CD4-positive, alpha-beta T cell treated with Interleukin-6 for 4 hours (primary cell): ENCODE measurements at regions not wholly inside any gene's neighbourhood (a gene's known extent, or its start where the extent isn't known, plus 50 kb on each side); places are given as distances from the start of the nearest gene placed in this dataset.

Source experiments
- DNase-seq: peaks from one replicate; pipeline ENCODE4 v3.0.0-alpha.2; 2020; ENCODE audit warnings: mixed read lengths

GRCh38 chr2:149988361-149988760 is 400.8 kb upstream of the MMADHC start:
- no peak for DNase-seq

- no peak for DNase-seq
Measured at GRCh38 chr2:149986861-149987260, 399.3 kb upstream of the MMADHC start.

DNA sequence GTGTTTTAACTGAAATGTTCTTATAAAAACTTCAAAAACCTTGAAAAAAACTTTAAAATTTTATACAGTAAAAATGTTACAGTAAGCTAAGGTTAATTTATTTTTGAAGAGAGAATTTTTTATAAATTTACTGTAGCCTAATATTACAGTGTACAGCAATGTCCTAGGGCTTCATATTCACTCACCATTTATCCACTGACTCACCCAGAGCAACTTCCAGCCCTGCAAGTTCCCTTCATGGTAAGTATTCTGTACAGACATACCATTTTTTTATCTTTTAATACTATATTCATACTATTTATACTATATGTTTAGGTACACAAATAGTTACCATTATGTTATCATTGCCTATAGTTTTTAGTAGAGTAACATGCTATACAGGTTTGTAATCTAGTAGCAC is 396.7 kb upstream of the MMADHC start:
- no peak for DNase-seq

DNA sequence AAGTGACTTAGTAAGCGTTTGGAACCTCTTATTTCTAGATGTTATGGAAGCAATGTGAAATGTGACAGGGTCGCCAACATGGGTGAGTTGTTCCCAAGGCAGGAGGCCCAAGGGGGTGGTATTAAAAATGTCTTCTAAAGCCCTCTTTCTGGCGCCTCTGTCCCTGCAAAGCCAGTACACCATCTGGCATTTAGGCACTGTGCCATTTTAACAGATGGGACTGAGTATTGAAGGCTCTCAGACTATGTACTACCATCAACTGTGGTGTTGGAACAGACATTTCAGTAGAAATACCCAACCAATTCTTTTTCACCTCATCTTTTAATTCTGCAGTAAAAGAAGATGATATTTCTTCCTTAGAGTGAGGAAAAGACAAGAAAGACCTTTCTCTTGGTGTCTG is 384.5 kb upstream of the MMADHC start:
- no peak for DNase-seq

- no peak for DNase-seq
Measured at GRCh38 chr2:149954981-149955600, 367.5 kb upstream of the MMADHC start.

- no peak for DNase-seq
Measured at GRCh38 chr2:149953627-149954026, 366.1 kb upstream of the MMADHC start.

DNA sequence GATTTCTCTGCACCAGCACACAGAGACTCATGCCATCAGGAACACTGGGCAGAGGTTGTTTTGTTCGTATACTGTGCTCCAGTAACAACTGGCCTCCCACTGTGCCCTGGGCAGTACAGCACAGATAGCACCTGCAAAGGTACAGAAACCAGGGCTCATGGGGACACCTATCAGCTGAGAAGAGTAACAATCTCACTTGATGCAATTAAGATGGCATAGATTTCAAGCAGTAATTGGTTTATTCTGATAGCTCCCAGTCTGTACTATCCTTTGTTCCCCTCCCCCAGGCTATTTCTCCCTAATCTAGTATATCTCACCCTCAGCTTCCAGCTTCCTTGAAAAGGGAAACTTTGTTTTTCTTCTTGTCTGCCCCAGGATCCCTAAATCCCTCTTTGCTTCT is 343.9 kb upstream of the MMADHC start:
- DNase-seq, result no peak

- DNase-seq, result no peak
Measured at GRCh38 chr2:149928011-149928410, 340.4 kb upstream of the MMADHC start.

- no peak for DNase-seq
Measured at GRCh38 chr2:149926149-149926548, 338.6 kb upstream of the MMADHC start.

GRCh38 chr2:149924549-149925213 is 337.1 kb upstream of the MMADHC start:
- no peak for DNase-seq

GRCh38 chr2:149924028-149924427 is 336.5 kb upstream of the MMADHC start:
- DNase-seq, result no peak

DNA sequence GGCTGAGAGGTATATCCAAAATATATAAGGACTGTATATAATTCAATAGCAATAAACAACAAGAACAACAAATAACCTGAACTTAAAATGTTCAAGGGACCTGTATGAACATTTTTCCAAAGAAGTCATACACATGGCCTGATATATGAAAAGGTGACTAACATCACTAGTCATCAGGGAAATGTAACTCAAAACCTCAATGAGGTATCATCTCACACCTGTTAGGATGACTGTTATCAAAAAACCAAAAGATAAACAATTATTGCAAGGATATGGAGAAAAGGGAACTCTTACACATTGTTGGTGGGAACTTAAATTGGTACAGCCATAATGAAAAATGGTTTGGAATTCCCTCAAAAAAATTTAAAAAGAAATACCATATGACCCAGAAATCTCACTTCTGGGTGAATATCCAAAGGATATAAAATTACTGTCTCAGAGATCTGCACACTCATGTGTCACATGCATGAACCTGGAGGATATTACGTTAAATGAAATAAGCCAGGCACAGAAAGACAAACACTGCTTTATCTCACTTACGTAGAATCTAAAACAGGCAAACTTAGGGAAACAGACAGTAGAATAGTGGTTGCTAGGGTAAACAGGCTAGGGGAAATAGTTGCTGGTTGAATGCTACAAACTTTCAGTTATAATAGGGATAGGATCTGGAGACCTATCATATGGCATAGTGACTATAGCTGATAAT is 334.5 kb upstream of the MMADHC start:
- no peak for DNase-seq

DNA sequence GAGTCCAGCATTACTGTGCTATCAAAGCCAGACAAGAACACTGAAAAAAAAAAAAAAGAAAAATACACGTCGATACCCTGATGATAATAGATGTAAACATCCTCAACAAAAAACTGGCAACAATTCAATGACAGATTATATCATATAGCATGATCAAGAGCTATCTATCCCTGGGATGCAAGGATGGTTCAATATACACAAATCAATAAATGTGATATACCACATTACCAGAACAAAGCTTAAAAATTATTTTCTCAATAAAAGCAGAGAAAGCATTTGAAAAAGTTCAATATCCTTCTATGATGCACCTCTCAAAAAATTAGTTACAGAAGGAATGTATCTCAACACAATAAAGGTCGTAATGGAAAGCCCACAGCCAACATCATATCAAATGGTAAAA is 332.8 kb upstream of the MMADHC start:
- no peak for DNase-seq

- no peak for DNase-seq
Measured at GRCh38 chr2:149915151-149915550, 327.6 kb upstream of the MMADHC start.

- DNase-seq, result no peak
Measured at GRCh38 chr2:149908726-149909683, 321.4 kb upstream of the MMADHC start.

DNA sequence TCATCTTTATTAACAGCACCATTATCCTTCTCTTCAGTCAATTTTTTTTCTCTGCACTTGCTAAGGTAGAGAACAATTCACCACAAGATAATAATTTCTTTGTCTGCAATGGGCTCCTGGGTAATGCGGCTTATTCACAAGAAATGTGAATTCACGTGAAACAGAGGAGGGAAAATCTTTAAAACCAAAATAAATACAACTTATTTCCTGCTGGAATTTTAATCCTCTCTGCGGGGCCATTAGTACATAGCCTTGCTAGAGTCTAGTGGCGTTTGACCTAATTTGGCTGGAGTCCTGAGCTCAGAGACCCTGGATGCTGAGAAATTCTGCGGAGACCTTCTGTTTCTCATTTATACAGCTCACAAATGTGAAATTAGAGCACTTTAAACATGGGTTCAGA is 319.3 kb upstream of the MMADHC start:
- DNase-seq, result no peak

DNA sequence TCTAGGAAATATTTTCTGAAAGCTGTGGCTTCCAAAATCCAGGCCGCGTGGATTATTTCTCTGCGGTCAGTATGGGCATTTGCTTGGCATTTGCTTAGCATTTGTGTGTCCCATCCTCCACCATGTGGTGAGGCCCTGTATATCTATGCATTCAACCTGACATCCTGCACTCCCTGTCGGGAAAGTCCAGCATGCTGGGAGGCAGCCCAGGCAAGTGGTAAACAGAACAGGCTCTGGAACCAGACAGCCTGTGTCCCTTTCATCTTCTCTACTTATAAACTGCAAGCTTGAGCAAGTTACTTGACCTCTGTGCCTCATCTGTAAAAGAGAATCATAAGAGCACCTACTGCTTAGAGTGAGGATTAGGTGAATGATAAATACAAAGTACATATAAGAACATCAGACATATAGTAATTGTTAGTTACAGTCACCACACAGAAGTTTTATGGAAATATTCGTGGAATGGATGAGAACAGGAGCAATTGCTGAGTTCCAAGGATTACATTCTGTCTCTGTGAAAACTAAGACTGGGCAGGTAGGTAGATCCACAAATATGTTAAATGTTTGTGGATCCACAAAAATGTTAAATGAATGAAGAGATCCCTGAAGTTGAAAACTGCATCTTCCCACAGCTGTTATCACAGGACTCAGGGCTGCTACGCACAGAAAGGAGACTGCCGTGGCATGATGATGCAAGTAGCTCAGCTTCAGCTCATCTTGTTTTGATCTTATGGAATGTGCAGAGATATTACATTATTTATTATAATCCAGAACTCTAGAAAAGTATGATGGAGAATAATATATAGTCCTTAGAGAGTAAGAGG is 317.0 kb upstream of the MMADHC start:
- no peak for DNase-seq

DNA sequence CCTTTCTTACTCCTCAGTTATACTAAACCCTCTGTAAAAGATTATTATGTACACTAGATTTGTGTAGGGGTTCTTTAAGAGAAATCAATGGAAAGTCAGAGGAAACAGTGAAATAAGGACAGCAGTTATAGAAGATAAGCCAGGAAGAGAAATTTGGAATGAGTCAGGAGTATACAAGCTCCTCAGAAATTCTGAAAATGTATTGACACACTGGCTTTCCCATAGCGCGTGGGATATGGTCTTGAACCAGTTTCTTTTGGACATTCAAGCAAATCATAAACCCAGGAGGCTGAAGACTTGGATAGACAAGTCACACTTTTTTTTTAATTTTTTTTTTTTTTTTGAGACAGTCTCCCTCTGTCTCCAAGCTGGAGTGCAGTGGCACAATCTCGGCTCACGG is 316.1 kb upstream of the MMADHC start:
- no peak for DNase-seq

GRCh38 chr2:149902081-149902480 is 314.5 kb upstream of the MMADHC start:
- DNase-seq, result no peak

DNA sequence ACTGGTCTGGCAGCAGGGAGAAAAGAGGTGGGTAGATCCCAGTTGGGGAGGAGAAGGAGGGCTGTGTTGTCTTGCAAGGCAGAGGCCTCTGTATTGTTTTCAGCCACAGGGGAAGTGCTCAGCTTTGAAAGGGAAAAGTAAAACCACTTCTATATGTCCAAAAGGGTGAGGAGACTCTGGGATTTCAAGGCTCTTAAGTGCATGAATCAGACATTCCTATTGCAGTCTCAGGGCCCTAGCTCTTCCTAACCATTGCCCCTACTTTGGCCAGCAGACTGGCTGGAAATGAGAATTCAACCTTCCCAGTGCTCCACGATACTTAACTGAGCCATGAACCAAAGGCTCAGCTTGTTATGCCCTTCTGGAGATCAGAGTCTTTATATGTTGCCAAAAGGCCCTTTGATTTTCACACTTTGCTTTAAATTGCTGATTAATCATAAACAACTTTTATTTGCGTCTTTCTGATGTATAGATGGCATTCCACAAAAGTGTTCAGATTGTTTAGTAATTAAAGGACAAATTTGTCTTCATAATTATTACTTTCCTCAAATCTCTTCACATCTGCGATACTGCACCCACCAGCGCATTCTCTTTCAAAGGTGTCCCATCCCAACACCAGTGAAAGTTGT is 313.8 kb upstream of the MMADHC start:
- no peak for DNase-seq

GRCh38 chr2:149899390-149899789 is 311.8 kb upstream of the MMADHC start:
- no peak for DNase-seq

- DNase-seq, result no peak
Measured at GRCh38 chr2:149894760-149895159, 307.2 kb upstream of the MMADHC start.
